Neural cell (in vitro differentiated cells): ENCODE measurements at regions not wholly inside any gene's neighbourhood (a gene's known extent, or its start where the extent isn't known, plus 50 kb on each side); places are given as distances from the start of the nearest gene placed in this dataset.

Source experiments
- CTCF ChIP-seq: fragments of 450-650 bp; IDR thresholded peaks from 2 replicates; pipeline ENCODE4 v1.5.1; 2014; ENCODE audit warnings: antibody characterized with exemption, mild to moderate bottlenecking, moderate library complexity; ENCODE audit not compliant: poor library complexity, severe bottlenecking
- EP300 ChIP-seq: fragments of 450-650 bp; conservative IDR thresholded peaks from 2 replicates; pipeline ENCODE4 v1.6.1; 2014; ENCODE audit warnings: antibody characterized with exemption, mild to moderate bottlenecking, moderate library complexity; ENCODE audit not compliant: poor library complexity, severe bottlenecking
- EZH2 ChIP-seq: fragments of 200-600, 300-800 bp; shearing (Covaris generic), sonication (generic); IDR thresholded peaks from 2 replicates; pipeline ENCODE4 v1.6.1; 2014; ENCODE audit warnings: antibody characterized with exemption, low read length, borderline replicate concordance, mild to moderate bottlenecking; ENCODE audit not compliant: insufficient read depth, poor library complexity, severe bottlenecking
- MXI1 ChIP-seq: fragments of 450-650 bp; conservative IDR thresholded peaks from 2 replicates; pipeline ENCODE4 v1.6.1; 2014; ENCODE audit warnings: antibody characterized with exemption, mild to moderate bottlenecking; ENCODE audit not compliant: poor library complexity, severe bottlenecking
- POLR2AphosphoS5 ChIP-seq: IDR thresholded peaks from 2 replicates; pipeline ENCODE4 v1.6.1; 2012
- RAD21 ChIP-seq: fragments of 450-650 bp; conservative IDR thresholded peaks from 2 replicates; pipeline ENCODE4 v1.6.1; 2014; ENCODE audit warnings: antibody characterized with exemption, mild to moderate bottlenecking, moderate library complexity
- REST ChIP-seq: IDR thresholded peaks from 2 replicates; pipeline ENCODE4 v1.6.1; 2012; ENCODE audit warnings: borderline replicate concordance
- SMC3 ChIP-seq: fragments of 450-650 bp; conservative IDR thresholded peaks from 2 replicates; pipeline ENCODE4 v1.6.1; 2014; ENCODE audit warnings: antibody characterized with exemption, mild to moderate bottlenecking, moderate library complexity; ENCODE audit not compliant: poor library complexity
- TAF1 ChIP-seq: IDR thresholded peaks from 2 replicates; pipeline ENCODE4 v1.6.1; 2012; ENCODE audit warnings: low read depth

DNA sequence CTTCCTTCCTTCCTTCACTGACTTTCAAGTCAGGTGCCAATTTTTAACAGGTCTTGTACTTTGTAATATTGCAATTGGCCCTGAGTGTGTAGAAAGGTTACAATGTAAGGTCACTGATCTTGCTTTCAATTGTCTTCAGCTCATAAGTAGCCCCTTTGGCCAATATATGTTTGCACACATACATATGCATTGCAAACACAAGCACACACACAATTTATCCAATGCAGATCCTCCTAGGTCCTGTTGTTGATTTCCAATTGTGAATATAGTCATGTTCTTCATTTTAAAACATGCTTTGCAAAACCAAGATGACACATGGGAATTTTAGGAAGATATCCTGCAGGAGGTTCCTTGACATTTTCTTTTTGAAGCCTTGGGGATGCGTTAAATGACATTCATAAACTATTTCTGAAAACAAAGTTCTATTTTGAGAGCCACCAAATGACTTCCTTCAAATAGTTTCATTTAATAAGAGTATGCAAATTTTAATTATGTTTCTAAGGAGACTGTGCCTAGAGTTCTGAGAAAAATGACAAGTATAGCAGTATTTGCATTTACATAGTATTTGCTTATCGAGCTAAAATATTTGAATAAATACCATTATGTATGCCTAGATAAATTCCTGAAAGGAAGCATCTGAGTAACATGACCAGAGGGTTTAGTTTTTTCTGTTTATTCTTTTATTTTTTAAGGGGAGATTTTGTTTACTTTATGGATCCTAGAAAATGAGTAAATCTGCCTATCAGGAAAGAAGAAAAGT lies 117.1 kb upstream of the TMEFF2 start:
- no peak for TF ChIP-seq CTCF
- TF ChIP-seq POLR2AphosphoS5: no peak
- no peak for TF ChIP-seq EZH2
- TF ChIP-seq SMC3: no peak
- TF ChIP-seq REST: no peak
- TF ChIP-seq RAD21: no peak
- TF ChIP-seq MXI1: no peak
- TF ChIP-seq EP300: no peak
- no peak for TF ChIP-seq TAF1
